Neural crest cell (in vitro differentiated cells): ENCODE measurements at regions not wholly inside any gene's neighbourhood (a gene's known extent, or its start where the extent isn't known, plus 50 kb on each side); places are given as distances from the start of the nearest gene placed in this dataset.

Experiments used
- DNase-seq: peaks from one replicate; pipeline ENCODE4 v3.0.0; 2021; ENCODE audit warnings: low read depth, mixed read lengths, low spot score
- H3K27ac Mint-ChIP-seq: one replicate; pipeline ENCODE4 v1.8.0; 2021; ENCODE audit warnings: mild to moderate bottlenecking, mixed read lengths; ENCODE audit not compliant: unreplicated experiment
- H3K27me3 Mint-ChIP-seq: 2 replicates; pipeline ENCODE4 v1.8.0; 2021; ENCODE audit warnings: low read depth, mild to moderate bottlenecking, mixed read lengths
- H3K36me3 Mint-ChIP-seq: 2 replicates; pipeline ENCODE4 v1.8.0; 2021; ENCODE audit warnings: low read depth, mild to moderate bottlenecking, mixed read lengths
- H3K4me1 Mint-ChIP-seq: 2 replicates; pipeline ENCODE4 v1.8.0; 2021; ENCODE audit warnings: mixed read lengths
- H3K4me3 Mint-ChIP-seq: one replicate; pipeline ENCODE4 v1.8.0; 2021; ENCODE audit warnings: mild to moderate bottlenecking, mixed read lengths
- H3K9me3 Mint-ChIP-seq: 2 replicates; pipeline ENCODE4 v1.8.0; 2021; ENCODE audit warnings: mixed read lengths
- CTCF ChIP-seq: fragments of 200-600 bp; sonication (generic); conservative IDR thresholded peaks from 2 replicates; pipeline ENCODE4 v1.5.0; 2021; ENCODE audit warnings: antibody characterized with exemption, mild to moderate bottlenecking

DNA sequence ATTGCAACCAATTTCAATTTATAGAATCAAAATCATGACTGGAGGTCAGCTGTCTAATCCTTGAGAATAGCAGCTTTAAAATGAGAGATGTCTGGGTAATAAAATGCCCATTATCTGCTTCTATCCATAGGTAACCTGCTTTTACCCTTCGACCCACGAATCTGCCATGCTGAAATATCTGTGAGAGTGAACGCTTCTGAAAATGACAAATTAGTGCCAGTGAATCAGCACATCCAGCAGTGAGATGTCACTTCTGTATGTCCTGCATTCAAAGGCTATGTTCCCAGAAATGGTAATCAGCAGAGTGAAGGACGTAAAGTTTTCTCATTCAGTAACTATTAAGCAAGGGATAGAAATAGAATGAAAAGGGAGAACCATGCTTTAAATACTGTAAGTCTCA, 532.4 kb upstream of the ITGA1 start:
- H3K4me3 Mint-ChIP-seq: no peak overlapping the region
- H3K4me1 Mint-ChIP-seq: peaks cover 4% of the 10 kb centered on the region
- TF ChIP-seq CTCF: no peak
- H3K27ac Mint-ChIP-seq: no peak overlapping the region
- no peaks in the 10 kb centered on the region for H3K27me3 Mint-ChIP-seq
- no peaks in the 10 kb centered on the region for H3K9me3 Mint-ChIP-seq
- H3K36me3 Mint-ChIP-seq: no peaks in the 10 kb centered on the region
- DNase-seq: no peak

GRCh38 chr5:52262844-52263243, 524.9 kb upstream of the ITGA1 start:
- no peak overlapping the region for H3K27ac Mint-ChIP-seq
- no peaks in the 10 kb centered on the region for H3K36me3 Mint-ChIP-seq
- no peaks in the 10 kb centered on the region for H3K9me3 Mint-ChIP-seq
- no peak overlapping the region for H3K4me3 Mint-ChIP-seq
- DNase-seq: no peak
- no peaks in the 10 kb centered on the region for H3K27me3 Mint-ChIP-seq
- TF ChIP-seq CTCF: no peak
- no peaks in the 10 kb centered on the region for H3K4me1 Mint-ChIP-seq

DNA sequence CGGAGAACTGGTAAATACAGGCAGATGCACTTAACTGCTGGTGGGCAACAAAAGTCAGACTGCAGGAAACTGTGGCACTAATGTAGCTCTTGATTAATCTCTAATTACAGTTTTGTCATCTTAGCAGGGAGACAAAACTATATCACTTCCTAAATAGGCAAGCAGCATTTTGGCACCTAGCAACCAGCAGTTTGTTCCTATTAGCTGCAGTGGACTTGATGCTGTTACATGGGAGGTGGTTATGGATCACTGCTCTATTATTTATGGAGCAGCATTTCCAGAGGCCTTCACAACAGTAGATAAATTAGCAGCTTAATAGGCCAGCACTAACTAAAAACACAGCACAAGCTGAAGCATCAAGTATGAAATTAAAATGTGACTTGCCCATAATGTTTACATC, 518.3 kb upstream of the ITGA1 start:
- peaks cover 4% of the 10 kb centered on the region for H3K9me3 Mint-ChIP-seq
- no peak for TF ChIP-seq CTCF
- DNase-seq: no peak
- H3K4me1 Mint-ChIP-seq: peaks cover 6% of the 10 kb centered on the region
- peaks cover 2% of the 10 kb centered on the region for H3K27me3 Mint-ChIP-seq
- no peak overlapping the region for H3K27ac Mint-ChIP-seq
- no peaks in the 10 kb centered on the region for H3K36me3 Mint-ChIP-seq
- H3K4me3 Mint-ChIP-seq: no peak overlapping the region

DNA sequence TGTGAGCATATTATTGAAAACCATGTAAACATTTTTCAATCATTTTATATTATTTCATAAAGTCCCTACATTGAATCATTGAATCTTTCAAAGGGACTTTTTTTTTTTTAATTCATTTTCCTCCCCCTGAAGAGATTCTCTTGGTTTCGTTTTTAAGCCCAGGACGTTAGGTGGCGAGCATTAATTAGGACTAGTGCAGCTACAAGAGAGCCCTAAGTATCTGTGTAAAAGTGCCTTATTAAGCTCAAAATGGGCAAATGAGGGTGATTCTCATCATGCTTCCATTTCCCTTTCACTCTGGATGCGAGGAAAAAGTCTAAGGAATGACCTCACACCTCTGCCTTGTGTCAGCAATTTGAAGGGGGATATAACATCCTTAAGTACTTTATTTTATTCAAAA, 517.9 kb upstream of the ITGA1 start:
- no peak for TF ChIP-seq CTCF

GRCh38 chr5:52275639-52276038, 512.1 kb upstream of the ITGA1 start:
- H3K36me3 Mint-ChIP-seq: no peaks in the 10 kb centered on the region
- no peak for DNase-seq
- H3K27ac Mint-ChIP-seq: no peak overlapping the region
- H3K27me3 Mint-ChIP-seq: peaks cover 2% of the 10 kb centered on the region
- no peak overlapping the region for H3K4me3 Mint-ChIP-seq
- H3K9me3 Mint-ChIP-seq: peaks cover 9% of the 10 kb centered on the region
- no peak for TF ChIP-seq CTCF
- peaks cover 9% of the 10 kb centered on the region for H3K4me1 Mint-ChIP-seq

More for the DNA sequence above, 517.9 kb upstream of the ITGA1 start:
- H3K27me3 Mint-ChIP-seq: peaks cover 2% of the 10 kb centered on the region
- no peak for DNase-seq
- peaks cover 4% of the 10 kb centered on the region for H3K9me3 Mint-ChIP-seq
- H3K4me3 Mint-ChIP-seq: no peak overlapping the region
- no peak overlapping the region for H3K27ac Mint-ChIP-seq
- no peaks in the 10 kb centered on the region for H3K36me3 Mint-ChIP-seq
- peaks cover 6% of the 10 kb centered on the region for H3K4me1 Mint-ChIP-seq

DNA sequence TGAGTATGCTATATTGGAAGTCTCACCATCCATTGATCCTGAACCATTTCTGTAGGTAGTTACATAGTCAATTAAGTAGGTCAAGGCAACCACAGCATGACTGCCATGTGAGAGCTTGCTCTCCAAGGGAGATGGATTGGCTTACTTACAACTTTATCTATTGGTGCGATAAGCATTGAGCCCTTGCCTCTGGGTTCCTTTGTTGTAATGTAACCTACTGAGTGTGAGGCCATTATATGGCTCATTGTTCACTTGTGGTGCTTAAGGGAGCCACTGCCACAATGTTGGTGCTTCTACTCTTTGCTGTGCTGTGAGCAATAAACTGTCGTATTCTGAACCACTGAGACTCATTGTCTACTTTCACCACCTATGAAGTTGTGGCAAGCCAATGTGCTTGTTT, 510.6 kb upstream of the ITGA1 start:
- H3K27ac Mint-ChIP-seq: no peak overlapping the region
- H3K36me3 Mint-ChIP-seq: no peaks in the 10 kb centered on the region
- H3K27me3 Mint-ChIP-seq: peaks cover 2% of the 10 kb centered on the region
- no peak for DNase-seq
- no peak for TF ChIP-seq CTCF
- H3K4me1 Mint-ChIP-seq: peaks cover 9% of the 10 kb centered on the region
- peaks cover 9% of the 10 kb centered on the region for H3K9me3 Mint-ChIP-seq
- no peak overlapping the region for H3K4me3 Mint-ChIP-seq
